ENCODE measurements at regions not wholly inside any gene's neighbourhood (a gene's known extent, or its start where the extent isn't known, plus 50 kb on each side); places are given as distances from the start of the nearest gene placed in this dataset.

- in situ Hi-C loops (cut with HindIII; ENCODE audit: low sequenced_read_pairs) = no loop called here
- DNase-seq (ENCODE audit: low read depth, low spot score) = no peak
- H3K4me3 ChIP-seq (ENCODE audit: low read depth, low read length) = no peak overlapping the region
- TF ChIP-seq, protein P1, sequence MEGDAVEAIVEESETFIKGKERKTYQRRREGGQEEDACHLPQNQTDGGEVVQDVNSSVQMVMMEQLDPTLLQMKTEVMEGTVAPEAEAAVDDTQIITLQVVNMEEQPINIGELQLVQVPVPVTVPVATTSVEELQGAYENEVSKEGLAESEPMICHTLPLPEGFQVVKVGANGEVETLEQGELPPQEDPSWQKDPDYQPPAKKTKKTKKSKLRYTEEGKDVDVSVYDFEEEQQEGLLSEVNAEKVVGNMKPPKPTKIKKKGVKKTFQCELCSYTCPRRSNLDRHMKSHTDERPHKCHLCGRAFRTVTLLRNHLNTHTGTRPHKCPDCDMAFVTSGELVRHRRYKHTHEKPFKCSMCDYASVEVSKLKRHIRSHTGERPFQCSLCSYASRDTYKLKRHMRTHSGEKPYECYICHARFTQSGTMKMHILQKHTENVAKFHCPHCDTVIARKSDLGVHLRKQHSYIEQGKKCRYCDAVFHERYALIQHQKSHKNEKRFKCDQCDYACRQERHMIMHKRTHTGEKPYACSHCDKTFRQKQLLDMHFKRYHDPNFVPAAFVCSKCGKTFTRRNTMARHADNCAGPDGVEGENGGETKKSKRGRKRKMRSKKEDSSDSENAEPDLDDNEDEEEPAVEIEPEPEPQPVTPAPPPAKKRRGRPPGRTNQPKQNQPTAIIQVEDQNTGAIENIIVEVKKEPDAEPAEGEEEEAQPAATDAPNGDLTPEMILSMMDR (IDR thresholded peaks at IDR 0.05; ENCODE audit: low read depth, low read length) = no peak
These were observed 134.2 kb downstream of the SETD4 start for GRCh38 chr21:35926003-35926740.

- in situ Hi-C loops (cut with HindIII; ENCODE audit: low sequenced_read_pairs) = no loop called here
- H3K4me3 ChIP-seq (ENCODE audit: low read depth, low read length) = no peak overlapping the region
- TF ChIP-seq, protein P1 (IDR thresholded peaks at IDR 0.05; ENCODE audit: low read depth, low read length) = no peak
- peak; percentile 77 for DNase-seq (ENCODE audit: low read depth, low spot score)
These were observed 134.8 kb downstream of the SETD4 start for GRCh38 chr21:35925497-35925896.

GRCh38 chr21:35924714-35925301 is 135.5 kb downstream of the SETD4 start:
- peak; percentile 96 for DNase-seq (ENCODE audit: low read depth, low spot score)
- in situ Hi-C loops (cut with HindIII; ENCODE audit: low sequenced_read_pairs) = no loop called here
- TF ChIP-seq, protein P1 (IDR thresholded peaks at IDR 0.05; ENCODE audit: low read depth, low read length) = no peak
- no peak overlapping the region for H3K4me3 ChIP-seq (ENCODE audit: low read depth, low read length)

- no peak overlapping the region for H3K4me3 ChIP-seq (ENCODE audit: low read depth, low read length)
- TF ChIP-seq, protein P1 (IDR thresholded peaks at IDR 0.05; ENCODE audit: low read depth, low read length) = no peak
- in situ Hi-C loops (cut with HindIII; ENCODE audit: low sequenced_read_pairs) = no loop called here
- DNase-seq (ENCODE audit: low read depth, low spot score) = no peak
These were observed 136.4 kb downstream of the SETD4 start for GRCh38 chr21:35923971-35924370.

DNA sequence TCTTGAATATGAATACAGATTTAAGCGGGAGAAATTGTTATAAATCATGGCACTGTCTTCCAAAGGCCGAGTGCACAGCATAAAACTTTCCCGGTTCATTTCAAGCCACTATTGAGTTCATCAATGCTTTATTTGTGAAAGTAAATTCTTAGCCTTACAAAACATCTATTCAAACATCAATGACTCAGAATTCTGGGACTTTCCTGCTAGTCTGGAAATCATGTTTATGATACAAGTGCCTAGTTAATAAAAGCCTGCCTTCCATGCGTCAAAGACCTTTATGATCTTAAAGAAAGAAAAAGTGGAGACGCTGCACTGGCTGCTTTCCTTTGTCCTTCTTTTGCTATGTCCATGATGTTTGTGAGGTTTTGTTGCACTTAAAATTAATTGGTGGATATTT is 137.7 kb downstream of the SETD4 start:
- TF ChIP-seq, protein P1 (IDR thresholded peaks at IDR 0.05; ENCODE audit: low read depth, low read length) = no peak
- in situ Hi-C loops (cut with HindIII; ENCODE audit: low sequenced_read_pairs) = no loop called here
- peak; percentile 64 for DNase-seq (ENCODE audit: low read depth, low spot score)
- H3K4me3 ChIP-seq (ENCODE audit: low read depth, low read length) = no peak overlapping the region

GRCh38 chr21:35921471-35921870 is 138.9 kb downstream of the SETD4 start:
- DNase-seq (ENCODE audit: low read depth, low spot score) = no peak
- TF ChIP-seq, protein P1 (IDR thresholded peaks at IDR 0.05; ENCODE audit: low read depth, low read length) = no peak
- H3K4me3 ChIP-seq (ENCODE audit: low read depth, low read length) = no peak overlapping the region
- in situ Hi-C loops (cut with HindIII; ENCODE audit: low sequenced_read_pairs) = no loop called here
